ENCODE measurements at regions not wholly inside any gene's neighbourhood (a gene's known extent, or its start where the extent isn't known, plus 50 kb on each side); places are given as distances from the start of the nearest gene placed in this dataset.
"Not testable (repeated sequence)": the region's sequence is repeated elsewhere in the genome, so short reads cannot be mapped to it uniquely, and the experiment has no call there.

GRCh38 chr6:43932259-43933147 lies 162.5 kb downstream of the VEGFA start:
- DNase-seq, result no peak

GRCh38 chr6:43931201-43931600 lies 161.2 kb downstream of the VEGFA start:
- no peak for DNase-seq

GRCh38 chr6:43930440-43931154 lies 160.6 kb downstream of the VEGFA start:
- DNase-seq, result no peak

- no peak for DNase-seq
These were observed 159.5 kb downstream of the VEGFA start for GRCh38 chr6:43929511-43929910.

GRCh38 chr6:43927532-43928210 lies 157.7 kb downstream of the VEGFA start:
- no peak for DNase-seq

- peak; percentile 46 for DNase-seq
These were observed 156.9 kb downstream of the VEGFA start for GRCh38 chr6:43926634-43927531.

GRCh38 chr6:43925636-43926139 lies 155.7 kb downstream of the VEGFA start:
- not testable (repeated sequence) for DNase-seq

- no peak for DNase-seq
These were observed 154.3 kb downstream of the VEGFA start for GRCh38 chr6:43924222-43924702.

GRCh38 chr6:43923376-43924221 lies 153.6 kb downstream of the VEGFA start:
- no peak for DNase-seq

- no peak for DNase-seq
These were observed 152.7 kb downstream of the VEGFA start for GRCh38 chr6:43922426-43923375.

GRCh38 chr6:43921548-43922425 lies 151.8 kb downstream of the VEGFA start:
- no peak for DNase-seq

- DNase-seq, result no peak
These were observed 151.0 kb downstream of the VEGFA start for GRCh38 chr6:43921039-43921438.

- no peak for DNase-seq
These were observed 149.8 kb downstream of the VEGFA start for GRCh38 chr6:43919774-43920173.

- no peak for DNase-seq
These were observed 147.9 kb downstream of the VEGFA start for GRCh38 chr6:43917878-43918382.

GRCh38 chr6:43916924-43917877 lies 147.2 kb downstream of the VEGFA start:
- DNase-seq, result no peak

- no peak for DNase-seq
These were observed 146.2 kb downstream of the VEGFA start for GRCh38 chr6:43915986-43916923.

All from NCI-H187 treated with DMSO at 0.1 percent for 48 hours (cell line).